RCC 7860 (cell line): ENCODE measurements at regions not wholly inside any gene's neighbourhood (a gene's known extent, or its start where the extent isn't known, plus 50 kb on each side); places are given as distances from the start of the nearest gene placed in this dataset.
A peak's percentile ranks its signal among the peaks of the same experiment; 100 is the strongest.

ENCODE experiments used
- DNase-seq: peaks from one replicate; pipeline ENCODE4 v3.0.0-alpha.2; 2015; ENCODE audit warnings: low spot score
- FAIRE-seq: peaks from 2 replicates; lab custom pipeline; 2012; peaks lifted over from hg19 to GRCh38; lab: Jason Lieb, UNC

- FAIRE-seq (no peak), DNase-seq (no peak)
These were observed 539.2 kb downstream of the BUD13 start for GRCh38 chr11:116233561-116233960.

- no peak for DNase-seq
- no peak for FAIRE-seq
These were observed 540.4 kb downstream of the BUD13 start for GRCh38 chr11:116232364-116232828.

- no peak for DNase-seq
- no peak for FAIRE-seq
These were observed 541.2 kb downstream of the BUD13 start for GRCh38 chr11:116231543-116231942.

- DNase-seq, result no peak
- FAIRE-seq, result no peak
These were observed 542.3 kb downstream of the BUD13 start for GRCh38 chr11:116230438-116230837.

- FAIRE-seq, result no peak
- no peak for DNase-seq
These were observed 543.4 kb downstream of the BUD13 start for GRCh38 chr11:116229236-116229970.

GRCh38 chr11:116226731-116227130 is 546.1 kb downstream of the BUD13 start:
- FAIRE-seq, result no peak
- no peak for DNase-seq

GRCh38 chr11:116225784-116226585 is 546.8 kb downstream of the BUD13 start:
- DNase-seq (peak; percentile 7), FAIRE-seq (no peak)

- DNase-seq (no peak), FAIRE-seq (no peak)
These were observed 547.6 kb downstream of the BUD13 start for GRCh38 chr11:116225236-116225635.

GRCh38 chr11:116224889-116225200 is 547.9 kb downstream of the BUD13 start:
- DNase-seq, result no peak
- no peak for FAIRE-seq

- DNase-seq, result no peak
- no peak for FAIRE-seq
These were observed 548.5 kb downstream of the BUD13 start for GRCh38 chr11:116224154-116224888.

GRCh38 chr11:116221351-116221750 is 551.4 kb downstream of the BUD13 start:
- no peak for DNase-seq
- no peak for FAIRE-seq

- FAIRE-seq (no peak), DNase-seq (no peak)
These were observed 553.6 kb downstream of the BUD13 start for GRCh38 chr11:116219171-116219635.

- DNase-seq (no peak), FAIRE-seq (no peak)
These were observed 555.3 kb downstream of the BUD13 start for GRCh38 chr11:116217441-116217840.

- DNase-seq (no peak), FAIRE-seq (no peak)
These were observed 555.8 kb downstream of the BUD13 start for GRCh38 chr11:116217006-116217405.

GRCh38 chr11:116215471-116216113 is 557.2 kb downstream of the BUD13 start:
- no peak for FAIRE-seq
- DNase-seq, result no peak

- FAIRE-seq, result no peak
- DNase-seq, result no peak
These were observed 561.6 kb downstream of the BUD13 start for GRCh38 chr11:116211147-116211546.

- no peak for FAIRE-seq
- no peak for DNase-seq
These were observed 562.1 kb downstream of the BUD13 start for GRCh38 chr11:116210663-116211062.

GRCh38 chr11:116209255-116209654 is 563.5 kb downstream of the BUD13 start:
- FAIRE-seq, result no peak
- no peak for DNase-seq

- FAIRE-seq, result no peak
These were observed 565.2 kb downstream of the BUD13 start for GRCh38 chr11:116207421-116208141.

GRCh38 chr11:116207019-116207418 is 565.8 kb downstream of the BUD13 start:
- FAIRE-seq, result no peak
- DNase-seq, result no peak

More at GRCh38 chr11:116207421-116208141, 565.2 kb downstream of the BUD13 start:
- DNase-seq, result no peak
